ENCODE measurements at regions not wholly inside any gene's neighbourhood (a gene's known extent, or its start where the extent isn't known, plus 50 kb on each side); places are given as distances from the start of the nearest gene placed in this dataset.

DNA sequence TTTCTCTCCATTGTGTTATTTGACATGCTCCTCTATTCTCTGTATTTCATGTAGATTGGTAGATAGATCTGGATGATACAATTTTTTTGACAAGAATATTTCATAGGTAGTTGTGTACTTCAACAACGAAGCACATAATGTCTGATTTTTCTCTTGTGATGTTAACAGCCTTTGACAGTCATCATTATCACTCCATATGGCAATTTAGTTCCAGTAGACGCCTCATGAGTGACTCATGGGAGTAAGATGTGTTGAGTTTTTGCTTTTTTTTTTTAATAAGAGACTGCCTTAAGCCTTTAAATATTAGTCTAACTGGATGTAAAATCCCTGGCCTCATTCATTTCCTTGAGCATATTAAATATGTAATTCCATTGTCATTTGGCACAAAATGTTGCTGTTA lies 123.5 kb upstream of the ZNF32 start:
- no peak for TF ChIP-seq TCF4 (CRISPR knock-in tag; IDR thresholded peaks at IDR 0.05; ENCODE audit: borderline replicate concordance)
- TF ChIP-seq, protein P1, sequence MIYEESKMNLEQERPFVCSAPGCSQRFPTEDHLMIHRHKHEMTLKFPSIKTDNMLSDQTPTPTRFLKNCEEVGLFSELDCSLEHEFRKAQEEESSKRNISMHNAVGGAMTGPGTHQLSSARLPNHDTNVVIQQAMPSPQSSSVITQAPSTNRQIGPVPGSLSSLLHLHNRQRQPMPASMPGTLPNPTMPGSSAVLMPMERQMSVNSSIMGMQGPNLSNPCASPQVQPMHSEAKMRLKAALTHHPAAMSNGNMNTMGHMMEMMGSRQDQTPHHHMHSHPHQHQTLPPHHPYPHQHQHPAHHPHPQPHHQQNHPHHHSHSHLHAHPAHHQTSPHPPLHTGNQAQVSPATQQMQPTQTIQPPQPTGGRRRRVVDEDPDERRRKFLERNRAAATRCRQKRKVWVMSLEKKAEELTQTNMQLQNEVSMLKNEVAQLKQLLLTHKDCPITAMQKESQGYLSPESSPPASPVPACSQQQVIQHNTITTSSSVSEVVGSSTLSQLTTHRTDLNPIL (CRISPR knock-in tag; IDR thresholded peaks at IDR 0.05; ENCODE audit: low read depth) = no peak
- TF ChIP-seq ZFP30 (CRISPR knock-in tag; IDR thresholded peaks at IDR 0.05) = no peak
- TF ChIP-seq PPARA (CRISPR knock-in tag; IDR thresholded peaks at IDR 0.05; ENCODE audit: borderline replicate concordance) = no peak
- no peak for TF ChIP-seq ZNF8 (CRISPR knock-in tag; IDR thresholded peaks at IDR 0.05)
- TF ChIP-seq ZC3H10 (CRISPR knock-in tag; IDR thresholded peaks at IDR 0.05) = no peak
- no peak for TF ChIP-seq BACH2 (CRISPR knock-in tag; IDR thresholded peaks at IDR 0.05; ENCODE audit: borderline replicate concordance)
- TF ChIP-seq ZNF70 (CRISPR knock-in tag; IDR thresholded peaks at IDR 0.05) = no peak
- TF ChIP-seq GLIS3 (CRISPR knock-in tag; IDR thresholded peaks at IDR 0.05) = no peak
- TF ChIP-seq TOX (CRISPR knock-in tag; IDR thresholded peaks at IDR 0.05; ENCODE audit: borderline replicate concordance) = no peak
- TF ChIP-seq SNAI2 (CRISPR knock-in tag; IDR thresholded peaks at IDR 0.05) = no peak
- TF ChIP-seq OSR1 (CRISPR knock-in tag; IDR thresholded peaks at IDR 0.05) = no peak
- TF ChIP-seq ZNF565 (CRISPR knock-in tag; conservative IDR thresholded peaks at IDR 0.05; ENCODE audit: low read depth) = no peak
- no peak for TF ChIP-seq ZFP3 (CRISPR knock-in tag; IDR thresholded peaks at IDR 0.05)
- TF ChIP-seq, protein P2, sequence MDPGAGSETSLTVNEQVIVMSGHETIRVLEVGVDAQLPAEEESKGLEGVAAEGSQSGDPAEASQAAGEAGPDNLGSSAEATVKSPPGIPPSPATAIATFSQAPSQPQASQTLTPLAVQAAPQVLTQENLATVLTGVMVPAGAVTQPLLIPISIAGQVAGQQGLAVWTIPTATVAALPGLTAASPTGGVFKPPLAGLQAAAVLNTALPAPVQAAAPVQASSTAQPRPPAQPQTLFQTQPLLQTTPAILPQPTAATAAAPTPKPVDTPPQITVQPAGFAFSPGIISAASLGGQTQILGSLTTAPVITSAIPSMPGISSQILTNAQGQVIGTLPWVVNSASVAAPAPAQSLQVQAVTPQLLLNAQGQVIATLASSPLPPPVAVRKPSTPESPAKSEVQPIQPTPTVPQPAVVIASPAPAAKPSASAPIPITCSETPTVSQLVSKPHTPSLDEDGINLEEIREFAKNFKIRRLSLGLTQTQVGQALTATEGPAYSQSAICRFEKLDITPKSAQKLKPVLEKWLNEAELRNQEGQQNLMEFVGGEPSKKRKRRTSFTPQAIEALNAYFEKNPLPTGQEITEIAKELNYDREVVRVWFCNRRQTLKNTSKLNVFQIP (CRISPR knock-in tag; IDR thresholded peaks at IDR 0.05; ENCODE audit: borderline replicate concordance, low read depth) = no peak
- TF ChIP-seq, protein P3, sequence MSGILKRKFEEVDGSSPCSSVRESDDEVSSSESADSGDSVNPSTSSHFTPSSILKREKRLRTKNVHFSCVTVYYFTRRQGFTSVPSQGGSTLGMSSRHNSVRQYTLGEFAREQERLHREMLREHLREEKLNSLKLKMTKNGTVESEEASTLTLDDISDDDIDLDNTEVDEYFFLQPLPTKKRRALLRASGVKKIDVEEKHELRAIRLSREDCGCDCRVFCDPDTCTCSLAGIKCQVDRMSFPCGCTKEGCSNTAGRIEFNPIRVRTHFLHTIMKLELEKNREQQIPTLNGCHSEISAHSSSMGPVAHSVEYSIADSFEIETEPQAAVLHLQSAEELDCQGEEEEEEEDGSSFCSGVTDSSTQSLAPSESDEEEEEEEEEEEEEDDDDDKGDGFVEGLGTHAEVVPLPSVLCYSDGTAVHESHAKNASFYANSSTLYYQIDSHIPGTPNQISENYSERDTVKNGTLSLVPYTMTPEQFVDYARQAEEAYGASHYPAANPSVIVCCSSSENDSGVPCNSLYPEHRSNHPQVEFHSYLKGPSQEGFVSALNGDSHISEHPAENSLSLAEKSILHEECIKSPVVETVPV (CRISPR knock-in tag; IDR thresholded peaks at IDR 0.05) = no peak
- TF ChIP-seq ESRRG (CRISPR knock-in tag; IDR thresholded peaks at IDR 0.05) = no peak
- TF ChIP-seq, protein P4, sequence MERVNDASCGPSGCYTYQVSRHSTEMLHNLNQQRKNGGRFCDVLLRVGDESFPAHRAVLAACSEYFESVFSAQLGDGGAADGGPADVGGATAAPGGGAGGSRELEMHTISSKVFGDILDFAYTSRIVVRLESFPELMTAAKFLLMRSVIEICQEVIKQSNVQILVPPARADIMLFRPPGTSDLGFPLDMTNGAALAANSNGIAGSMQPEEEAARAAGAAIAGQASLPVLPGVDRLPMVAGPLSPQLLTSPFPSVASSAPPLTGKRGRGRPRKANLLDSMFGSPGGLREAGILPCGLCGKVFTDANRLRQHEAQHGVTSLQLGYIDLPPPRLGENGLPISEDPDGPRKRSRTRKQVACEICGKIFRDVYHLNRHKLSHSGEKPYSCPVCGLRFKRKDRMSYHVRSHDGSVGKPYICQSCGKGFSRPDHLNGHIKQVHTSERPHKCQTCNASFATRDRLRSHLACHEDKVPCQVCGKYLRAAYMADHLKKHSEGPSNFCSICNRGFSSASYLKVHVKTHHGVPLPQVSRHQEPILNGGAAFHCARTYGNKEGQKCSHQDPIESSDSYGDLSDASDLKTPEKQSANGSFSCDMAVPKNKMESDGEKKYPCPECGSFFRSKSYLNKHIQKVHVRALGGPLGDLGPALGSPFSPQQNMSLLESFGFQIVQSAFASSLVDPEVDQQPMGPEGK (CRISPR knock-in tag; IDR thresholded peaks at IDR 0.05; ENCODE audit: borderline replicate concordance) = no peak
- no peak for TF ChIP-seq RARB (CRISPR knock-in tag; IDR thresholded peaks at IDR 0.05)
- no peak for TF ChIP-seq ISL1 (CRISPR knock-in tag; IDR thresholded peaks at IDR 0.05)

DNA sequence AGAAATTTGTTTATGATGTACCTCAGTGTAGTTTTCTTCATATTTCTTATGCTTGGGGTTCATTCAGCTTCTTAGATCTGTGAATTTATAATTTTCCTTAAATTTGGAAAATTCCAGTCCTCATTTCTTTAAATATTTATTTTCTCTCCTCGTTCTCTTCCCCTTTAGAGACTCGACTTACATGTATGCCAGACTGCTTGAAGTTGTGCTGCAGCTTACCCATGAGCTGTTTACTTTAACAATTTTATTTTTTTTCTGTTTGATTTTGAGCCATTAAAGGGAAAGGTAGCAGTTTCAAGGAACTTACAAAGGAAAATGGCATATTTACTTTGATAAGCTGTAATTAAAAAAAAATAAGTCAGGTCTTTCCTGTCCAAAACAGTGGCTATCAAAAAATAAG lies 123.0 kb upstream of the ZNF32 start:
- ATAC-seq = no peak
- TF ChIP-seq ESRRG (CRISPR knock-in tag; IDR thresholded peaks at IDR 0.05) (no peak), CSDC2 (CRISPR knock-in tag; IDR thresholded peaks at IDR 0.05) (no peak), BACH2 (CRISPR knock-in tag; IDR thresholded peaks at IDR 0.05; ENCODE audit: borderline replicate concordance) (no peak), TOX (CRISPR knock-in tag; IDR thresholded peaks at IDR 0.05; ENCODE audit: borderline replicate concordance) (no peak), RARB (CRISPR knock-in tag; IDR thresholded peaks at IDR 0.05) (no peak)
- TF ChIP-seq, protein P3 (CRISPR knock-in tag; IDR thresholded peaks at IDR 0.05) = no peak
- TF ChIP-seq, protein P4 (CRISPR knock-in tag; IDR thresholded peaks at IDR 0.05; ENCODE audit: borderline replicate concordance) = no peak

More for the DNA sequence above, 123.5 kb upstream of the ZNF32 start:
- no peak for ATAC-seq

DNA sequence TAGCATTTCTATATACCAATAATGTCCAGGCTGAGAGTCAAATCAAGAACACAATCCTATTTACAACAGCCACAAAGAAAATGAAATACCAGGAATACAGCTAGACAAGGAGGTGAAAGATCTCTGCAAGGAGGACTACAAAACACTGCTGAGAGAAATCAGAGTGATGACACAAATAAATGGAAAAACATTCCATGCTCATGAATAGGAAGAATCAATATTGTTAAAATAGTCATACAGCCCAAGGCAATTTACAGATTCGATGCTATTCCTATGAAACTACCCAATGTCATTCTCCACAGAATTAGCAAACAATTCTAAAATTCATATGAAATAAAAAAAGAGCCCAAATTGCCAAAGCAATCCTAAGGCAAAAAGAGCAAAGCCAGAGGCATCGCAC lies 116.8 kb upstream of the ZNF32 start:
- ATAC-seq = no peak
- TF ChIP-seq CSDC2 (CRISPR knock-in tag; IDR thresholded peaks at IDR 0.05) (no peak), ZFP30 (CRISPR knock-in tag; IDR thresholded peaks at IDR 0.05) (no peak), ZFP3 (CRISPR knock-in tag; IDR thresholded peaks at IDR 0.05) (no peak), PPARA (CRISPR knock-in tag; IDR thresholded peaks at IDR 0.05; ENCODE audit: borderline replicate concordance) (no peak), TCF4 (CRISPR knock-in tag; IDR thresholded peaks at IDR 0.05; ENCODE audit: borderline replicate concordance) (no peak), TOX (CRISPR knock-in tag; IDR thresholded peaks at IDR 0.05; ENCODE audit: borderline replicate concordance) (no peak), ZC3H10 (CRISPR knock-in tag; IDR thresholded peaks at IDR 0.05) (no peak), ISL1 (CRISPR knock-in tag; IDR thresholded peaks at IDR 0.05) (no peak), BACH2 (CRISPR knock-in tag; IDR thresholded peaks at IDR 0.05; ENCODE audit: borderline replicate concordance) (no peak)
- TF ChIP-seq, protein P1 (CRISPR knock-in tag; IDR thresholded peaks at IDR 0.05; ENCODE audit: low read depth) = no peak
- TF ChIP-seq, protein P4 (CRISPR knock-in tag; IDR thresholded peaks at IDR 0.05; ENCODE audit: borderline replicate concordance) = no peak
- TF ChIP-seq, protein P2 (CRISPR knock-in tag; IDR thresholded peaks at IDR 0.05; ENCODE audit: borderline replicate concordance, low read depth) = no peak

Measured in SK-N-SH treated with all-trans-retinoic acid at 6 μM for 48 hours (cell line).